D721Med (cell line): ENCODE measurements at regions not wholly inside any gene's neighbourhood (a gene's known extent, or its start where the extent isn't known, plus 50 kb on each side); places are given as distances from the start of the nearest gene placed in this dataset.

Source experiments
- DNase-seq: peaks from one replicate; pipeline ENCODE4 v3.0.0; 2011; ENCODE audit warnings: low spot score; ENCODE audit not compliant: insufficient read length
- FAIRE-seq: peaks from 2 replicates; lab custom pipeline; 2011; peaks lifted over from hg19 to GRCh38; lab: Jason Lieb, UNC
- TF ChIP-seq, protein P1 (sequence below): IDR thresholded peaks from 2 replicates; pipeline ENCODE4 v1.5.1; 2012; ENCODE audit warnings: mild to moderate bottlenecking, control low read depth; ENCODE audit not compliant: insufficient read depth; ENCODE audit errors: missing control alignments

DNA sequence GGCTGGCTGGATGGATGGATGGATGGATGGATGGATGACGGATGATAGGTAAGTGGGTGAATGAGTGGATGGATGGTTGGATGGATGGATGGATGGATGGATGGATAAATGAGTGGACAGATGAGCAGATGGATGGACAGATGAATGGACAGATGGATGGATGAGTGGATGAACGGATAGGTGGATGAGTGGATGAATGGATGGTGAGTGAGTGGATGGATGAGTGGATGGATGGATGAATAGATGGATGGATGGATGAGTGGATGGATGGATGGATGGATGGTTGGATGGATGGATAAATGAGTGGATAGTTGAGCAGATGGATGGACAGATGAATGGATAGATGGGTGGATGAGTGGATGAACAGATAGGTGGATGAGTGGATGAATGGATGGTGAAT, 340.7 kb upstream of the AUTS2 start:
- TF ChIP-seq, protein P1, sequence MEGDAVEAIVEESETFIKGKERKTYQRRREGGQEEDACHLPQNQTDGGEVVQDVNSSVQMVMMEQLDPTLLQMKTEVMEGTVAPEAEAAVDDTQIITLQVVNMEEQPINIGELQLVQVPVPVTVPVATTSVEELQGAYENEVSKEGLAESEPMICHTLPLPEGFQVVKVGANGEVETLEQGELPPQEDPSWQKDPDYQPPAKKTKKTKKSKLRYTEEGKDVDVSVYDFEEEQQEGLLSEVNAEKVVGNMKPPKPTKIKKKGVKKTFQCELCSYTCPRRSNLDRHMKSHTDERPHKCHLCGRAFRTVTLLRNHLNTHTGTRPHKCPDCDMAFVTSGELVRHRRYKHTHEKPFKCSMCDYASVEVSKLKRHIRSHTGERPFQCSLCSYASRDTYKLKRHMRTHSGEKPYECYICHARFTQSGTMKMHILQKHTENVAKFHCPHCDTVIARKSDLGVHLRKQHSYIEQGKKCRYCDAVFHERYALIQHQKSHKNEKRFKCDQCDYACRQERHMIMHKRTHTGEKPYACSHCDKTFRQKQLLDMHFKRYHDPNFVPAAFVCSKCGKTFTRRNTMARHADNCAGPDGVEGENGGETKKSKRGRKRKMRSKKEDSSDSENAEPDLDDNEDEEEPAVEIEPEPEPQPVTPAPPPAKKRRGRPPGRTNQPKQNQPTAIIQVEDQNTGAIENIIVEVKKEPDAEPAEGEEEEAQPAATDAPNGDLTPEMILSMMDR = no peak
- FAIRE-seq (no peak), DNase-seq (no peak)

DNA sequence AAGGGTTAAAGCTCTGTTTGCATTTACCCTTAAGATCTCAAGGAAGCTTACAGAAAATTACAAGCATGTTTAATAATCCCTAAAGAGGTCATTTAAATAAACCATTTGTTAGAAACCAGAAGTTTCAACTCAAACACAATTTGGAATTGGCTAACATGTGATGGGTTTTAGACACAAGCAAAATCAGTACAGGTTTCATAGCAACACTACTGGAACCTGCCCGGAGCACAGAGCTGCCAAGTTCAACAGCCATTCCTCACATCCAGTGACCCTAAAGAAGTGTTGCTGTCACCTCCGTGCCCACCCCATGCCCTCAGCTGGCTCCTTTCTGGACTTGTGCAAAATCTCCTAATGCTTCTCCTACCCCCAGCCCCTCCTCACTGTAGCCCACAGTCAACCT, 338.8 kb upstream of the AUTS2 start:
- FAIRE-seq = no peak
- DNase-seq = no peak
- TF ChIP-seq, protein P1 = no peak

DNA sequence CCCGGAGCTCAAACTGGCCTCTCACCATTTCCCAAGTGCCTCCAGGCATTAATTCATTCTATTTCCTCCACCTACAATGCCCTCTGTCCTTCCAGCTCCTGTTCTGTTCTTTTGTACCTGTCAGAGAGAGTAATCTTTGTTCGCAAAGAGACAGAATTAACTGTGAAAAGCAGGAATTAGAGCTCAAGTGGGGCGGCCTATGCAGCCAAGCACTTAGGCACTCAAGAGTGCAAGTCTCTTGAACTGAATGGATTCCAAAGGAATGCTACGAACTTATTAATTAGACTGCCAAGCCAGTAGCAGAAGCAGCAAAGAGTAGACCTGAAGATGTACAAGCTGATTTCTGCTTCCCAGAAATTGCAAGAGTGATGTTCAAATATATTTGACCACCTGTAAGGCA, 338.3 kb upstream of the AUTS2 start:
- DNase-seq = no peak
- TF ChIP-seq, protein P1 = no peak
- no peak for FAIRE-seq

DNA sequence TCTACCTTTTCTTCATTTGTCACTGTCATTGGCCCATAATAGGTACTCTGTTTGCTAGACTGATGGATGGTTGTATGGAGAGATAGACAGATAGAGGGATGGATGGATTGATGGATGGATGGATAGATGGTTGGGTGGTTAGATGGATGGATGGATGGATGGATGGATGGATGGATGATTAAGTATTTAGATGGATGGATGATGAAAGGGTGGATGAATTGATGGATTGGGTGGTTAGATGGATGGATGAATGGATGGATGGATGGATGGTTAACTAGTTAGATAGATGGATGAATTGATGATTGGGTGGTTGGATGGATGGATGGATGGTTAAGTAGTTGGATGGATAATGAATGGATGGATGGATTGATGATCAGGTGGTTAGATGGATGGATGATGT, 334.7 kb upstream of the AUTS2 start:
- FAIRE-seq = no peak
- TF ChIP-seq, protein P1 = no peak

DNA sequence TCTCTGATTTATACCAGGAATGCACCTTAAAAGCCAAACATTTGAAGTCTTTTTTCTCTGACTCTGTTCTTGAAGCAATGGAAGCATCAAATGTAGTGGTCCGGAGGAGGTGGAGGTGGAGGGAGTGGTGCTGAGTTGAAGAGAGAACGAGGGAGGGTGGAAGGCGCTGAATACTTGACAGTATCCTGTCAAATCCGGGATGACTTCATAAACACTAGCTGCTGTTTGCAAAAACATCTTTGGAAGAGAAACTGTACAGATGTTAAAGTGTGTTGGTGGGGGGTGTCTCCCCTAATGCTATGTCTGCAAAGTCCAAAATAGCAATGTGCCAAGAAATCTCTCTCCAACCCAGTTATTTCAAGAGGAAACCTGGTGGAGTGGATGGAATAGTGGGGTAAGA, 328.5 kb upstream of the AUTS2 start:
- FAIRE-seq (no peak), DNase-seq (no peak)
- TF ChIP-seq, protein P1 = no peak

More for the DNA sequence above, 334.7 kb upstream of the AUTS2 start:
- DNase-seq = no peak

DNA sequence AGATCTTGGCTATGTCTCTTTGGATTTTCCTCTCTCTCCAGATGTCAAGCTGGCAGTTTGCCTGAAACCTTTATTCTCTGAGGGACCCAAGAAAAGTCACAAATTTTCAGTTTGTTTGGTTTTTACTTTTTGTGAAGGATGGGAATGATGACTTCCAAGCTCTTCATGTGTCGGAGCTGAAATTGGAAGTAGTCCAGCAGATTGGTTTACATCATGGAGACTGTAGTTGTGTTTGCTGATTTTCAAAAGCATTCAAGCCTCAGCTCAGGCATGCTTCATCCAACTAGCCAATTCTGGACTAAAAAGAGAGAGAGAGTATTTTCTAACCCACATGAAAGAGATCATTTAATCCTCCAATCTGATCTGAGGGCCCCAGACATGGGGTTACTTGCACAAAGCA, 326.2 kb upstream of the AUTS2 start:
- TF ChIP-seq, protein P1 = no peak
- FAIRE-seq (no peak), DNase-seq (no peak)

DNA sequence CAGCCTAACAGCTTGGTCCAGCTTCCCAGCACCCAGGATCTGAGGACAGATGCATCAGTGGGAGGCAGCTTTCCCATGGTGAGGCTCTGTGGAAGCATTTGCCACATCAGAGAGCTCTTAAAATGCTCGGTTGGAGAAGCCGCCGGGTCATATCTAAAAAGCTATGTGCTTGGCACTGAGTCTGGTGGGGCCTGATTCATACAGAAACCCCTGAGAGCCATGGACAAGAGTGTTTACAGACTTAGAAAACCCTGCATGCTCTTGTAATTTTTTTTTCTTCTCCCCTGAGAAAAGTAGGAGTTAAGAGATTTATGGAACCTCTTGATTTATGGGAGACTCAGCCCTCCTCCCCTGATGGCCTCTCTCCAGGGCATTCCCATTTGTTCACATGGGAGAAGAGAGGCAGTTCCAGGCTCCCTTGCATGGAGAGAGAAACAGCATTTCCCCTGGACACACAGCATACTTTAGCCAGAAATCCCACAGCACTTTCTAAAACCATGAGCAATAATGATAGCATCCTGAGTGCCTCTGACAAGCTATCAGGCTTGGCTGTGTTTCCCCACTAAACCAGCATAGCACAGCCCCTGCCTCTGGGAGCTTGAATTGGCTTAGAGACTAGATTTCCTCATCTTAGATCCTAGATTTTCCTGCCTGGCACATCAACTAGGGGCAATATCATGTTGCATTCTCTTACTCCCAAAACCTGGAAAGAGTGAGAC, 322.1 kb upstream of the AUTS2 start:
- TF ChIP-seq, protein P1 = no peak
- DNase-seq = no peak
- no peak for FAIRE-seq
